Adipocyte (in vitro differentiated cells): ENCODE measurements at regions not wholly inside any gene's neighbourhood (a gene's known extent, or its start where the extent isn't known, plus 50 kb on each side); places are given as distances from the start of the nearest gene placed in this dataset.

Experiments used
- DNase-seq: peaks from one replicate; pipeline ENCODE4 v3.0.0-alpha.2; 2015; ENCODE audit warnings: low read depth
- H3K27me3 ChIP-seq: replicated peaks from 2 replicates; pipeline ENCODE4 v1.7.0; 2013; ENCODE audit warnings: mild to moderate bottlenecking, low read length, moderate library complexity; ENCODE audit not compliant: control insufficient read depth, insufficient read depth
- H3K36me3 ChIP-seq: 2 replicates; pipeline ENCODE4 v1.7.0; 2013; ENCODE audit warnings: low read length, mild to moderate bottlenecking, moderate library complexity; ENCODE audit not compliant: control insufficient read depth, insufficient read depth, severe bottlenecking
- H3K4me1 ChIP-seq: 2 replicates; pipeline ENCODE4 v1.7.0; 2013; ENCODE audit warnings: mild to moderate bottlenecking, low read length, moderate library complexity; ENCODE audit not compliant: control insufficient read depth, insufficient read depth
- H3K4me3 ChIP-seq: 2 replicates; pipeline ENCODE4 v1.7.0; 2013; ENCODE audit warnings: mild to moderate bottlenecking, low read length, moderate library complexity
- H3K9ac ChIP-seq: 2 replicates; pipeline ENCODE4 v1.7.0; 2013; ENCODE audit warnings: mild to moderate bottlenecking, low read length, moderate library complexity
- H3K9me3 ChIP-seq: 2 replicates; pipeline ENCODE4 v1.7.0; 2013; ENCODE audit warnings: mild to moderate bottlenecking, low read length, moderate library complexity; ENCODE audit not compliant: control insufficient read depth

DNA sequence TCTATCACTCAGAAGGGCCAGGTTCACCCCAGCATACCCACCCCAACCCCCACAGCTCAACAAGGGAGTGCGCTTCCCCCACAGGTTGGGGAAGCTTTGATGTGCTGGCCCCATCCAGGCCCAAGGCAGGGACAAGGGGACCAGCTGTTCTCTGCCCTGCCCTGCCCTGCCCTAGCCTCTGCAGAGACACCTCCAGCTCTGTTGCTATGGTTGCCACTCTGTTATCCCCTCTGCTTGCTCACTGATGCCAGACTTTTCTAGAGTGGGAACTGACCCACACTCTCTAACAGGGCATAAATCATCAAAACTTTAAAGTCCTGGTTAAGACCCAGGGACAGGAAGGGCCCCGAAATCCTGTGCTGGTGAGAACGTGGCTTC lies 50.4 kb upstream of the ENPP7 start:
- no peak overlapping the region for H3K9ac ChIP-seq
- H3K9me3 ChIP-seq, result peaks cover 3% of the 10 kb centered on the region
- no peaks in the 10 kb centered on the region for H3K36me3 ChIP-seq
- DNase-seq, result no peak
- H3K4me3 ChIP-seq, result no peak overlapping the region
- peaks cover 43% of the 10 kb centered on the region for H3K27me3 ChIP-seq
- no peaks in the 10 kb centered on the region for H3K4me1 ChIP-seq

DNA sequence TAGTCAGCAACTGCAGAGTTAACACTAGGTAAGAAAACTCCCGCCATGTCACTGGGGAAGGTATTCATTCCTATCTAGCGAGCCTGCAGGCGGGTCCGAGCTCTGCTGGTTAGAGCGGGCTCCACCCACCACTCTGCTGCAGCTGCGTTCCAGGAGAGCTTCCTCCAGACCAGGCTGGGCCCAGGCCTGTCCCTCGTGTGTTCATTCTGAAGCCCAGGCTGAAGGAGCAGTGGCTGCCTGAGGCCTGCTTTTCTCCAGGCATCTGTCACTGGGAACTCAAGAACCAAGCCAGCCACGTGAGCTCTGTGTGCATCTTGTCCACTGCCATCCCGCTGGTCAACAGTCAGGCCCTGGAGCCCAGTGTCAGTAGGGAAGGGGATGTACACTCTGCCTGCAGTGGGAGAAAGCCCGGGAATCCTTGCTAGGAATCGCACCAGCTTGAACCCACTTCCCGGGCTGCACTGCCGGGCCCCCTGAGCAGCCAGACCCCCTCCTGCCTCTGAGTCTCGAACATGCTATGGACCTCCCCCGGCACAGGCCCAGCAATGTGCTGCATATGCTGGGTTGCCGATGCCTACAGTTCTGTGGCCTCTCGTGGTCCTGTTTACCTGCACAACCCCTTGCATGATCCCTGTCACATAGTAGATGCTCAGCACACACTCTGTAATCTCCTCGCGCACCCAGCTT lies 51.0 kb upstream of the ENPP7 start:
- no peak for DNase-seq
- no peaks in the 10 kb centered on the region for H3K36me3 ChIP-seq
- H3K4me3 ChIP-seq, result no peak overlapping the region
- H3K4me1 ChIP-seq, result no peaks in the 10 kb centered on the region
- H3K9me3 ChIP-seq, result peaks cover 4% of the 10 kb centered on the region
- no peak overlapping the region for H3K9ac ChIP-seq
- peaks cover 38% of the 10 kb centered on the region for H3K27me3 ChIP-seq

DNA sequence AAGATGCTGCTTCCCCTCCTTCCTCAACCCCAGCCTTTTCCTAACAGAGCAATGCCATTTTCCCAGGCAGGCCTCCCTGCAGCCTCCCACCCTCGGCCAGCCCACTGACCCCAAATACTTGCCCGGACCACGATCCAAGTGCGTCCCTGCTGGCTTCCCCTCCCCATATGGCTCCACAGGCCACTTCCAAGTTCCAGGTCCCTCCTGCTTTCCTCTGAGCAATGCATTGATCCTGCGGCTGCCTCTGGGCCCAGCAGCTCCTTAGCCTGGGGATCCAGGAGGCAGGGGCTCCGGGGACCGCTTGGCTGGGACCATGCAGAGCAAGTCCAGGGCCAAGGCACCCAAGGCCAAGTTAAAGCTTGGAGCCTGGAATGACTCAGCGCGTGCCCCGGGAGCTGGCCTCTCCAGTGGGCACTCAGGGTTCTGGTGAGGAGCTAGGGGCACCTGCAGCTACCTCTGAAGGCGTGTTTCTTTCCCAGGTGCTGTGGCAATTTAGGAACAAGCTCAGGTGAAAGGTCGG lies 51.9 kb upstream of the ENPP7 start:
- no peak overlapping the region for H3K4me3 ChIP-seq
- no peak overlapping the region for H3K9ac ChIP-seq
- H3K4me1 ChIP-seq, result no peaks in the 10 kb centered on the region
- H3K9me3 ChIP-seq, result peaks cover 14% of the 10 kb centered on the region
- H3K36me3 ChIP-seq, result no peaks in the 10 kb centered on the region
- H3K27me3 ChIP-seq, result peaks cover 30% of the 10 kb centered on the region
- DNase-seq, result no peak

DNA sequence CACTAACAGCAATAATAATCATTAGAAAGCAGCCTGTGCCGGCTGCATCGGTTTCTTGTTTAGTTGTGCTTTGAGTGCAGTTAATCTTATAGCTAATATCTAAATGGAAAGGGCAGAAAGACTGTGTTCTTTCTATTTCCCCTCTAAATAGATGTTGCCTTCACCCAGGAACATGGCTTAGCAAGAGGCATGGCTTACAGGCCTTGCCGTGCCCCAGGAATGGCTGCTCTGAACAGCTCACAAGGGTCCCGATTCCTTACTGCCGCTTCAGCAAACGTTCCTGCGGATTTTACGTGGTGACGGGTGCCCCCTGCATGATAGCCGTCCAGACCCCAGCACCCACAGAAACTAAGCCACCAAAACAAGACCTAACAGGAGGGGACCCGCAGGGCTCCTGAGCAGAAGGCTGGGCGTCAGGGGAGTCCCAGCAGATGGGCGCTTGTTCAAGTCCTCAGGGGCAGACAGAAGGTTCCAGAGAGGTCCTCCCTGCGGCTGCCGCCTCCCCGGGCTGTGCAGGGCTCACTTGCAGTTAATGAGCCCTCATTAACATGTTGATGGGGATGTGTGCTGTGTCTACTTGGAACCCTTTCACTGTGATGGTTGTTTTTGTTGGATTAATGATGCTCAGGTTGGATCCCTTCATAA lies 52.5 kb upstream of the ENPP7 start:
- H3K4me3 ChIP-seq, result no peak overlapping the region
- H3K9ac ChIP-seq, result no peak overlapping the region
- no peaks in the 10 kb centered on the region for H3K4me1 ChIP-seq
- peaks cover 24% of the 10 kb centered on the region for H3K27me3 ChIP-seq
- DNase-seq, result no peak
- peaks cover 20% of the 10 kb centered on the region for H3K9me3 ChIP-seq
- H3K36me3 ChIP-seq, result no peaks in the 10 kb centered on the region

DNA sequence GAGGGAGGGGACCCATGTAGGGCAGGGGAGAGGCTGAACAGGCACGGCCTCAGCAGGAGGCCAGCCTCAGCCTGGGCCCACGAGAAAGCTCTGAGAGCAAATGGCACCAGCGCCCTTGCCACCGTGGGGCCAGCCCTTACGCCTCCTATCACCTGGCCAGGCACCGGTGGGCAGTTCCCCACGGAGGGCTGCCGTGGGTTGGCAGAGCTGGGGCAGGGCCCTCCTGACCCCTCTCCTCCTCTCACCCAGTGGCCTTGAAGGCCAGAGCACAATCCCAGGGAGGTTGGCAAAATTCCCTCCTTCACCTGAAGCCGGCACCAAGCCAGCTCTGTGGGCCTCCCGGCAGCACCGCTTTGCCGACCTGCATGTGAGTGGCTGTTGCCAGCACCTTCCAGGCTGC lies 53.1 kb upstream of the ENPP7 start:
- Histone ChIP-seq H3K27me3 (peaks cover 24% of the 10 kb centered on the region), H3K9ac (no peak overlapping the region), H3K4me3 (no peak overlapping the region), H3K36me3 (no peaks in the 10 kb centered on the region), H3K4me1 (no peaks in the 10 kb centered on the region), H3K9me3 (peaks cover 26% of the 10 kb centered on the region)
- no peak for DNase-seq

DNA sequence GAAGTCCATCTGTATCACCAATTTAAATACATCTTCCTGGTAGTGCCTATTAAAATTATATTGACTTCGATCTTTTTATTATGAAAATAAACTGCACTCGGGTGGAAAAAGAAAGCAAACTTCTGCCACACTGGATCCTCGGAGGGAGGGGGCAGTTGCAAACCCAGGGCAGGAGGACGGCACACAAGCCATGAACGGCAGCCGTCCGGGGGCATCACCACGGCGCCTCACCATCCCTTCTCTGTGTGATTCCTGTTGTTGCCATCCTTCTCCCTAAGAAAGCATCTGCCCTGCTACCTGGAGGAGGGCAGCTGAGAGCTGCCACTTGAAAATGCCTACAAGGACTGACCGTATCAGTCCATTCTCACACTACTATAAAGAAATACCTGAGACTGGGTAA lies 53.9 kb upstream of the ENPP7 start:
- Histone ChIP-seq H3K36me3 (no peaks in the 10 kb centered on the region), H3K4me1 (no peaks in the 10 kb centered on the region), H3K4me3 (no peak overlapping the region), H3K9me3 (peaks cover 27% of the 10 kb centered on the region), H3K9ac (no peak overlapping the region), H3K27me3 (peaks cover 18% of the 10 kb centered on the region)
- no peak for DNase-seq

DNA sequence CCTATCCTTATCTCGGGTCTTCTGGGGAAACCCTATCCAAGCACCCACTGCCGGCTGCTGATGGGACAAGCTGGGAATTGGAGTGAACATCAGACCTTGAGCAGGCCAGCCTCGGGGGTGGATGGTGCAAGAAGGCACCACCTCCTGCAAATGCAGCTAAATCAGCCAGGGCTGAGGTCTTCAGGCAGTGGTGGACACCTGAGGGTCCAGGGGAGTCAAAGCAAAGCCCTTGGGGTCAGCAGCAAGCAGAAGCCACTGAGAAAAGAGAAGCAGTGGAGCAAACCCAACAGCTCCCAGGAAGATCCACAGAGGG lies 55.4 kb upstream of the ENPP7 start:
- Histone ChIP-seq H3K27me3 (peaks cover 23% of the 10 kb centered on the region), H3K9ac (no peak overlapping the region), H3K36me3 (no peaks in the 10 kb centered on the region), H3K4me3 (no peak overlapping the region), H3K9me3 (peaks cover 27% of the 10 kb centered on the region), H3K4me1 (no peaks in the 10 kb centered on the region)
- DNase-seq, result no peak

DNA sequence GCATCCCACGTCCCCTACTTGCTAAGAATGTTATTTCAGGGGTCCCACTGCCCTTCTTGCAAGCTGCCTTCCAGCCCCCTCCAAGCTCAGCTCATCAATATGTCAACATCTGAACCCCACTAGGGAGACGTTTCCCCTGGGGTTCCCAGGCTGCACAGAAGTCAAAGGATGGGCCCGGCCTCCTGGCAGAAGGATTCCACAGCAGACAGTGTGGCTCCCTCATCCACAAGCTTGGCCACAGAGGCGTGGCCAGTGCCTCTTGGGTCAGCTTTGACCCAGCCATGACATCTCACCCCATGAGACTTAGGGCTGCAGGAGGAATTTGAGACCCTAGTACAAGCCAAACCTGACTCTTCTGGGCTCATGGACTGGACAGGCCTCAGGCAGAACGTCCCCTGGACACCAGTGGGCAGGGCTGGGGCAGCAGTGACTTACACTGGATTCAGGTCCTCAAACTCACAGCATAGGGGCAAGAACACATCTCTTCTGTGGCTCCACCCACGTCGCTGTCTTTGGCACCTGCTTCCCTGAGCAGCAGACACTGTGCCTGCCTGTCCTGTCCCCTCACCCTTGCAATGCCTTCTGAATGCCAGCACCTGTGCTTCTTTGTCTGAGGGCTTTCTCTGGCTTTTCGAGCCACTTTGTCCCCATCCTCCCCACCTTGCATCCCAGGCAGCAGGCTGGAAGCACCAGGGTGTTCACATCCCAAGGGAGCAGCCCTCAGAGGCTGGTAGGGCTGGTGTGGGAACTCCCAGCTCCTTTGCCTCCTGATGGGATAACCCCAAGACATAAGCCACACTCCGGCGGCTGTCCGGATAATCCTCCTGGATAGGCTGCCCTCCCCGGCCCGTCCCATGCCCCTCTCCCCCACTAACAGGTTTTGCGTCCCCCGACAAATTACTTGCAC lies 56.0 kb upstream of the ENPP7 start:
- no peak overlapping the region for H3K9ac ChIP-seq
- H3K9me3 ChIP-seq, result peaks cover 27% of the 10 kb centered on the region
- DNase-seq, result no peak
- peaks cover 25% of the 10 kb centered on the region for H3K27me3 ChIP-seq
- H3K4me3 ChIP-seq, result no peak overlapping the region
- no peaks in the 10 kb centered on the region for H3K36me3 ChIP-seq
- H3K4me1 ChIP-seq, result no peaks in the 10 kb centered on the region

DNA sequence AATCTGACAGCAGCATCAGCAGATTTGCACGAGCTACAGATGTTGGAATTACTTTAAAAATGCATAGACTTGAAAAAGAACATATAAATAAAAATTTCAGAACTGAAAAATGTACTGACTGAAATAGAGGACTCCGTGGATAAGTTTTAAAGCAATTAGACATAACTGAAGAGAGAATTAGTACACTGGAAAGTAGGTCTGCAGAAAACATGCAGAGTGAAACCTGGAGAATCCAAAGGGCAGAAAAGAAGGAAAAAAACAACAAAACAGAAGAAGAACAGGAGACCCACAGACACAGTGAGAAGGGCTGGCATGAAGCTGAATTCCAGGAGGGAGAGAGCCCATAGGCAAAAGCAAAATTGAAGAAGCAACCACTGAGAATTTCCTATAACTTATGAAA lies 57.2 kb upstream of the ENPP7 start:
- peaks cover 34% of the 10 kb centered on the region for H3K27me3 ChIP-seq
- H3K9me3 ChIP-seq, result peaks cover 27% of the 10 kb centered on the region
- no peaks in the 10 kb centered on the region for H3K4me1 ChIP-seq
- no peak overlapping the region for H3K9ac ChIP-seq
- no peak overlapping the region for H3K4me3 ChIP-seq
- H3K36me3 ChIP-seq, result no peaks in the 10 kb centered on the region
- no peak for DNase-seq

DNA sequence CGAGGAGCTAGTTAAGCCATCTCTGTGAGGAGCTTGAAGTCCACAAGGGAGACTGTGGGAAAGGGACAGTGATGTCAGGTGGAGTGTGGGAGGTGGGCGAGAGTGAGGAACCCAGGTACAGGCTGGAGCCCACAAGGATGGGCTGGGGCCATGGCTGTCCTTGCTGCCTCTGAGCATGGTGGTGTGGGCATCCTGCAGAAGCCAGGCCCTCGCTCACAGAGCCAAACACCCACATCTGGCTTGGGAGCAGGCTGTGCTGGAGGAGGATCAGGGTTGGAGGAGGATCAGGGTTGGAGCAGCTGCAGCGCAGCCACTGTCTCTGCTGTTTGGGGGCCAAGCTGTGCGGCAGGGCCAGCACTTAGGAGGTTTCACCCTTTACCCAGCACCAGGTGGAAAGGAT lies 58.2 kb upstream of the ENPP7 start:
- Histone ChIP-seq H3K27me3 (peaks cover 44% of the 10 kb centered on the region), H3K36me3 (no peaks in the 10 kb centered on the region), H3K4me3 (no peak overlapping the region), H3K9ac (no peak overlapping the region), H3K4me1 (no peaks in the 10 kb centered on the region), H3K9me3 (peaks cover 27% of the 10 kb centered on the region)
- no peak for DNase-seq

DNA sequence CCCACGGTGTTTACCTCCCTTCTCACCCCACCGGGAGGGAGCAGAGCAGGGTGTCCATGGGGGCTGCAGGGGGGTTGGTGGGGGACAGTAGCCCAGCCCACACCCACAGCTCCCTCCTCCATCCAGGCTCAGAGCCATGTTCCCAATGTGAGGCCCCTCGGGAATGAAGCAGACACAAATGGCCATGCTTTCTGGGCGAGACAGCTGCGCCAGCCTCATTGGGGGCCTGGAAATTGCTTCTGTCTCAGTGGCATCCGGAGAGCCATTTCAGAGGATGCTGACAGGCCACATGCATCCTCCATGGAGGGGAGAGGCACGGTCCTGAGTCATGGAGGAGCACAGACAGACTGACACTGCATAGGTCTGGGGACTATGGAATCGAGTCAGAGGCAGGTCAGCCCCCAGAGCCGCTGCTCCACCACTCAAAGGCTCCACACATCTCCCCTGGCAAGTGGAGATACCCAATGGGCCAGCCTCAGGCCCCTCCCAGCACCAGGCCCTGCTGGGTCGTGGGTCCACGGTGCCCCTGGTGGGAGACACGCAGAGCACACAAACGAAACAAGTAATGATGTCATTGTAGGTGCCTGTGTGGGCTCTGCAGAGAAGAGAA lies 59.6 kb upstream of the ENPP7 start:
- no peak for DNase-seq
- no peaks in the 10 kb centered on the region for H3K4me1 ChIP-seq

More for the DNA sequence above, 59.6 kb upstream of the ENPP7 start:
- Histone ChIP-seq H3K9ac (no peak overlapping the region), H3K27me3 (peaks cover 48% of the 10 kb centered on the region), H3K9me3 (peaks cover 25% of the 10 kb centered on the region), H3K4me3 (no peak overlapping the region), H3K36me3 (no peaks in the 10 kb centered on the region)
